H1 (cell line): ENCODE measurements at regions not wholly inside any gene's neighbourhood (a gene's known extent, or its start where the extent isn't known, plus 50 kb on each side); places are given as distances from the start of the nearest gene placed in this dataset.

Experiments
- EP300 ChIP-seq, 2 experiments: IDR thresholded peaks; 1 replicate in 1 of 2; 2 replicates in 1 of 2; pipeline ENCODE4 v1.6.1; 2011 to 2012; ENCODE audit warnings: low read depth in 2 of 2, low read length in 2 of 2, mild to moderate bottlenecking in 2 of 2, borderline replicate concordance in 1 of 2, inconsistent platforms in 1 of 2, moderate library complexity in 1 of 2
- EZH2 ChIP-seq: fragments of 200-600 bp; sonication (generic); IDR thresholded peaks from 2 replicates; pipeline ENCODE4 v1.7.1; 2012; ENCODE audit warnings: low read depth, mild to moderate bottlenecking, moderate library complexity, low read length, inconsistent platforms; ENCODE audit not compliant: severe bottlenecking
- GTF2F1 ChIP-seq: IDR thresholded peaks from 2 replicates; pipeline ENCODE4 v1.6.1; 2012; ENCODE audit warnings: low read depth, low read length, improper control_type of control experiment, borderline replicate concordance
- POLR2A ChIP-seq, 2 experiments: IDR thresholded peaks; 1 replicate in 1 of 2; 2 replicates in 1 of 2; pipeline ENCODE4 v1.6.1; 2011; ENCODE audit warnings: low read depth in 2 of 2, low read length in 2 of 2, mild to moderate bottlenecking in 2 of 2; ENCODE audit errors: control extremely low read depth in 1 of 2
- POLR2AphosphoS5 ChIP-seq: IDR thresholded peaks from 2 replicates; pipeline ENCODE4 v1.6.1; 2011; ENCODE audit warnings: low read depth, low read length
- SIN3A ChIP-seq, 2 experiments: IDR thresholded peaks in 1 of 2; conservative IDR thresholded peaks in 1 of 2; 2 replicates each; pipeline ENCODE4 v1.6.1; 2011 to 2012; ENCODE audit warnings: low read length in 2 of 2, improper control_type of control experiment in 1 of 2, low read depth in 1 of 2, mild to moderate bottlenecking in 1 of 2
- SIX5 ChIP-seq: IDR thresholded peaks from 2 replicates; pipeline ENCODE4 v1.6.1; 2011; ENCODE audit warnings: mild to moderate bottlenecking, low read depth, low read length
- SRF ChIP-seq: IDR thresholded peaks from 2 replicates; pipeline ENCODE4 v1.6.1; 2011; ENCODE audit warnings: mild to moderate bottlenecking, low read depth, low read length, moderate library complexity
- TAF1 ChIP-seq: IDR thresholded peaks from 2 replicates; pipeline ENCODE4 v1.6.1; 2011; ENCODE audit warnings: mild to moderate bottlenecking, low read depth, low read length
- TEAD4 ChIP-seq: IDR thresholded peaks from 2 replicates; pipeline ENCODE4 v1.6.1; 2012; ENCODE audit warnings: low read depth, low read length, inconsistent platforms, mixed read lengths
- TF ChIP-seq, protein P1 (sequence below), 3 experiments: IDR thresholded peaks; 1 replicate in 2 of 3; 2 replicates in 1 of 3; pipeline versions ENCODE4 v1.5.1 to v1.6.1; 2011; ENCODE audit warnings: low read length in 3 of 3, mild to moderate bottlenecking in 3 of 3, inconsistent platforms in 2 of 3, low read depth in 1 of 3, moderate library complexity in 1 of 3; ENCODE audit not compliant: insufficient read depth in 1 of 3; ENCODE audit errors: control extremely low read depth in 1 of 3
- TF ChIP-seq, protein P2 (sequence below): IDR thresholded peaks from 2 replicates; pipeline ENCODE4 v1.6.1; 2012; ENCODE audit warnings: inconsistent platforms

DNA sequence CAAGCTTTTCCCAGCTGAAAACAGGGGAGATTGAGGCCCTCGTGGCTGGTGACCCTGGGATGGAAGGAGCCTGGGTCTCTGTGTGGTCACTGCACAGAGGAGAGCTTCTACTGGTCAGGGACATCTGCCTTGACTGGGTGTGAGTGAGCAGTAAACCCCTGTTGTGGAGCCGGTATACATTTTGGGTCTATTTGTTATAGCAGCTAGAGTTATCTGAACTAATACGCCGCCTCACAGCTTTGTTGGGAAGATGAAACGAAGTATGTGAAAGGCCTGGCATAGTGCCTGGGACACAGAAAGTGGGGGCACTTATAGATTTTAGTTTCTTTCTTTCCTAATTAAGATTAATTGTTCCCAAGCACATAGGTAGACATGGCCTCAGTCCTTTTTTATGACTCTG, 72.2 kb upstream of the HPCAL1 start:
- no peak for TF ChIP-seq POLR2AphosphoS5
- no peak for TF ChIP-seq SRF
- no peak for TF ChIP-seq SIN3A (conservative IDR thresholded peaks at IDR 0.05 in 1 of 2, IDR thresholded peaks at IDR 0.05 in 1 of 2; ENCODE audit: low read depth in 1 of 2, low read length in 2 of 2)
- no peak for TF ChIP-seq TEAD4
- no peak for TF ChIP-seq POLR2A (IDR thresholded peaks at IDR 0.05; ENCODE audit: control extremely low read depth in 1 of 2, low read depth in 2 of 2, low read length in 2 of 2)
- TF ChIP-seq, protein P1, sequence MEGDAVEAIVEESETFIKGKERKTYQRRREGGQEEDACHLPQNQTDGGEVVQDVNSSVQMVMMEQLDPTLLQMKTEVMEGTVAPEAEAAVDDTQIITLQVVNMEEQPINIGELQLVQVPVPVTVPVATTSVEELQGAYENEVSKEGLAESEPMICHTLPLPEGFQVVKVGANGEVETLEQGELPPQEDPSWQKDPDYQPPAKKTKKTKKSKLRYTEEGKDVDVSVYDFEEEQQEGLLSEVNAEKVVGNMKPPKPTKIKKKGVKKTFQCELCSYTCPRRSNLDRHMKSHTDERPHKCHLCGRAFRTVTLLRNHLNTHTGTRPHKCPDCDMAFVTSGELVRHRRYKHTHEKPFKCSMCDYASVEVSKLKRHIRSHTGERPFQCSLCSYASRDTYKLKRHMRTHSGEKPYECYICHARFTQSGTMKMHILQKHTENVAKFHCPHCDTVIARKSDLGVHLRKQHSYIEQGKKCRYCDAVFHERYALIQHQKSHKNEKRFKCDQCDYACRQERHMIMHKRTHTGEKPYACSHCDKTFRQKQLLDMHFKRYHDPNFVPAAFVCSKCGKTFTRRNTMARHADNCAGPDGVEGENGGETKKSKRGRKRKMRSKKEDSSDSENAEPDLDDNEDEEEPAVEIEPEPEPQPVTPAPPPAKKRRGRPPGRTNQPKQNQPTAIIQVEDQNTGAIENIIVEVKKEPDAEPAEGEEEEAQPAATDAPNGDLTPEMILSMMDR (IDR thresholded peaks at IDR 0.05; ENCODE audit: control extremely low read depth in 1 of 3, insufficient read depth in 1 of 3, low read depth in 1 of 3, low read length in 3 of 3) = no peak
- no peak for TF ChIP-seq GTF2F1
- TF ChIP-seq EP300 (IDR thresholded peaks at IDR 0.05; ENCODE audit: borderline replicate concordance in 1 of 2, low read depth in 2 of 2, low read length in 2 of 2) = no peak
- TF ChIP-seq EZH2 = no peak
- TF ChIP-seq TAF1 = no peak
- no peak for TF ChIP-seq SIX5
- TF ChIP-seq, protein P2, sequence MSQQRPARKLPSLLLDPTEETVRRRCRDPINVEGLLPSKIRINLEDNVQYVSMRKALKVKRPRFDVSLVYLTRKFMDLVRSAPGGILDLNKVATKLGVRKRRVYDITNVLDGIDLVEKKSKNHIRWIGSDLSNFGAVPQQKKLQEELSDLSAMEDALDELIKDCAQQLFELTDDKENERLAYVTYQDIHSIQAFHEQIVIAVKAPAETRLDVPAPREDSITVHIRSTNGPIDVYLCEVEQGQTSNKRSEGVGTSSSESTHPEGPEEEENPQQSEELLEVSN = no peak
